Psoas muscle (tissue), 7 donors: ENCODE measurements at regions not wholly inside any gene's neighbourhood (a gene's known extent, or its start where the extent isn't known, plus 50 kb on each side); places are given as distances from the start of the nearest gene placed in this dataset.

Experiments used
- ATAC-seq, 4 donors: fragments of 200-7000 bp; cut with Tn5 transposase; one replicate each; pipeline ENCODE4 v1.9.1; 2020; ENCODE audit warnings: moderate library complexity in 3 of 4, mild to moderate bottlenecking in 2 of 4
- DNase-seq, 2 donors: peaks; one replicate each; pipeline ENCODE4 v3.0.0-alpha.2; 2020
- H3K27ac ChIP-seq: fragments of 200-600 bp; one replicate; pipeline ENCODE4 v1.8.0; 2022
- H3K27me3 ChIP-seq, 3 donors: fragments of 200-600 bp in 1 of 3; one replicate each; pipeline versions ENCODE4 v1.6.1 to v1.8.0; 2013 to 2022; ENCODE audit warnings: low read length in 2 of 3, mild to moderate bottlenecking in 2 of 3, moderate library complexity in 1 of 3; ENCODE audit not compliant: insufficient read depth in 3 of 3
- H3K36me3 ChIP-seq, 2 donors: fragments of 200-600 bp in 1 of 2; one replicate each; pipeline versions ENCODE4 v1.6.1 to v1.8.0; 2013 to 2022; ENCODE audit warnings: low read depth in 1 of 2, mild to moderate bottlenecking in 1 of 2, moderate library complexity in 1 of 2; ENCODE audit not compliant: insufficient read depth in 1 of 2
- H3K4me1 ChIP-seq: fragments of 200-600 bp; one replicate; pipeline ENCODE4 v1.8.0; 2022
- H3K4me3 ChIP-seq: fragments of 200-600 bp; one replicate; pipeline ENCODE4 v1.8.0; 2022; ENCODE audit warnings: mild to moderate bottlenecking
- H3K9me3 ChIP-seq: fragments of 200-600 bp; one replicate; pipeline ENCODE4 v1.8.0; 2022
- WGBS, 3 donors: extraction: QIAGEN DNeasy Blood & Tissue Kit; methylation state at CpG; one replicate each; pipeline versions ENCODE4 v1.1.6 to v1.1.7; 2013; 5-methylcytosine and 5-hydroxymethylcytosine counted together
- intact Hi-C, 2 donors: fragments of 100-400 bp; cut with DNase I; formaldehyde crosslinking; loops; one replicate each; pipeline versions ENCODE4 v1.11.0 to v1.14.2; 2022
- TF ChIP-seq, protein P1 (sequence below): fragments of 200-600 bp; IDR thresholded peaks from one replicate; pipeline ENCODE4 v1.8.0; 2022; ENCODE audit warnings: antibody characterized with exemption
- donor health status: healthy with polysubstance abuse.
- donor health status: DM: no; HTN: no; CAD: no; lungs with moderate emphysema.
- donor health status: Bipolar disorder and iron deficiency.
- donor health status: healthy.
- donor health status: DM: yes; HTN: yes; CAD: no.
- donor health status: DM: no; HTN: no; CAD: no.
- donor health status: DM: yes; HTN: yes; CAD: no.

DNA sequence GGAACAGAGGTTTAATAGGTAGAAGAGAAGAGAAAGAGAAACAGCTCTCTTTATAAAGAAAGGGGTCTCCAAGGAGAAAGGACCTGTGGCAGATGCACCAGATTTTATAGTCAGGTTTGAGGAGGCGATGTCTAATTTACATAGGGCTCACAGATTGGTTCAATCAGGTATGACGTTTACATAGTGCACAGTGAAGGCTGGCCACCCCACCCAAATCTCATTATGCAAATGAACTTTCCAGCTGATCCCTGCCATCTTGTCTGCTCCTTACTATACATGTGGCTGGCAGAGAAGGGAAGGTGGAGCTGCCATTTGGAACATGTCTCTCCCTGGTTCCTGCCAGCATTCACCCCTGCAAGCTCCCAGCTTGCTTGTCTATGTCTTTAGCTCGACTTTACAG, 557.8 kb downstream of the SUCLG1 start:
- Histone ChIP-seq H3K36me3 (no peaks in the 10 kb centered on the region), H3K27ac (no peak overlapping the region), H3K9me3 (no peaks in the 10 kb centered on the region), H3K4me3 (no peak overlapping the region), H3K4me1 (no peaks in the 10 kb centered on the region), H3K27me3 (no peaks in the 10 kb centered on the region)
- 59 to 68% (median 63%) methylated on average over 3 of the region's 3 CpGs for WGBS, 3 donors
- intact Hi-C loops: no loop called here
- DNase-seq: no peak
- TF ChIP-seq, protein P1, sequence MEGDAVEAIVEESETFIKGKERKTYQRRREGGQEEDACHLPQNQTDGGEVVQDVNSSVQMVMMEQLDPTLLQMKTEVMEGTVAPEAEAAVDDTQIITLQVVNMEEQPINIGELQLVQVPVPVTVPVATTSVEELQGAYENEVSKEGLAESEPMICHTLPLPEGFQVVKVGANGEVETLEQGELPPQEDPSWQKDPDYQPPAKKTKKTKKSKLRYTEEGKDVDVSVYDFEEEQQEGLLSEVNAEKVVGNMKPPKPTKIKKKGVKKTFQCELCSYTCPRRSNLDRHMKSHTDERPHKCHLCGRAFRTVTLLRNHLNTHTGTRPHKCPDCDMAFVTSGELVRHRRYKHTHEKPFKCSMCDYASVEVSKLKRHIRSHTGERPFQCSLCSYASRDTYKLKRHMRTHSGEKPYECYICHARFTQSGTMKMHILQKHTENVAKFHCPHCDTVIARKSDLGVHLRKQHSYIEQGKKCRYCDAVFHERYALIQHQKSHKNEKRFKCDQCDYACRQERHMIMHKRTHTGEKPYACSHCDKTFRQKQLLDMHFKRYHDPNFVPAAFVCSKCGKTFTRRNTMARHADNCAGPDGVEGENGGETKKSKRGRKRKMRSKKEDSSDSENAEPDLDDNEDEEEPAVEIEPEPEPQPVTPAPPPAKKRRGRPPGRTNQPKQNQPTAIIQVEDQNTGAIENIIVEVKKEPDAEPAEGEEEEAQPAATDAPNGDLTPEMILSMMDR: no peak
- no peak for ATAC-seq

DNA sequence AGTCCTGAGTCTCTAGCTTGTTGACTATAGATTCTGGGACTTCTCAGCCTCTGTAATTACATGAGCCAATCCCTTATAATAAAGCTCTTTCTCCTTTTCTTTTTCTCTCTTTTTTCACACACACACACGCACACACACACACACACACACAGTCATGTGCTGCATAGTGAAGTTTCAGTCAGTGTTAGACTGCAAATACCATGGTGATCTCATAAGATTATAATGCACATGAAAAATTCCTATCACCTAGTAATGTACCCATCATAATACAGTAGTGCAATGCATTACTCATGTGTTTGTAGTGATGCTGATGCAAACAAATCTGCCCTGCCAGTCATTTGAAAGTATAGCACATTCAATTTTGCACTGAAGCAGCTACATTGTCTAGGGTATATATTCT, 558.2 kb downstream of the SUCLG1 start:
- Histone ChIP-seq H3K4me1 (no peaks in the 10 kb centered on the region), H3K36me3 (no peaks in the 10 kb centered on the region), H3K27ac (no peak overlapping the region), H3K9me3 (no peaks in the 10 kb centered on the region), H3K27me3 (no peaks in the 10 kb centered on the region), H3K4me3 (no peak overlapping the region)
- 67 to 79% (median 74%) methylated on average over 1 of the region's 1 CpG for WGBS, 3 donors
- ATAC-seq (no peak), DNase-seq (no peak)
- intact Hi-C loops: no loop called here
- TF ChIP-seq, protein P1: no peak

DNA sequence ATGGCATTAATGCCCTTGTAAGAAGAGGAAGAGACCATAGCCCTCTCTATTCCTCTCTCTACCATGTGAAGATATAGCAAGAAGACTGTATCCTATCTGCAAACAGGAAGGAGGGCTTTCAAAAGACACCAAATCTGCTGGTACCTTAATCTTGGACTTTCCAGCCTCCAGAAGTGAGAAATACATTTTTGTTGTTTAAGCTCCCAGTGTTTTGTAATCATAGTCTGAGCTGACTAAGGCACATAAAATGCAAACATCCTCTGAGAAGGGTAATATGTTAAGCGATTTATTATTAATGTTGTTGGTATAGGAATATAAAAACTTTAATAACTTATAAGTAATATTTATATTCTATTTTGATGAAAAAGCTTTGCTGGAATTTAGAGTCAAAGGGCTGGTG, 559.8 kb downstream of the SUCLG1 start:
- TF ChIP-seq, protein P1: no peak
- H3K27me3 ChIP-seq: no peaks in the 10 kb centered on the region
- H3K4me1 ChIP-seq: no peaks in the 10 kb centered on the region
- intact Hi-C loops: no loop called here
- ATAC-seq (no peak), DNase-seq (no peak)
- no peaks in the 10 kb centered on the region for H3K9me3 ChIP-seq
- no peak overlapping the region for H3K27ac ChIP-seq
- WGBS, 3 donors: 88 to 98% (median 94%) methylated on average over 1 of the region's 1 CpG
- H3K4me3 ChIP-seq: no peak overlapping the region
- H3K36me3 ChIP-seq: no peaks in the 10 kb centered on the region

DNA sequence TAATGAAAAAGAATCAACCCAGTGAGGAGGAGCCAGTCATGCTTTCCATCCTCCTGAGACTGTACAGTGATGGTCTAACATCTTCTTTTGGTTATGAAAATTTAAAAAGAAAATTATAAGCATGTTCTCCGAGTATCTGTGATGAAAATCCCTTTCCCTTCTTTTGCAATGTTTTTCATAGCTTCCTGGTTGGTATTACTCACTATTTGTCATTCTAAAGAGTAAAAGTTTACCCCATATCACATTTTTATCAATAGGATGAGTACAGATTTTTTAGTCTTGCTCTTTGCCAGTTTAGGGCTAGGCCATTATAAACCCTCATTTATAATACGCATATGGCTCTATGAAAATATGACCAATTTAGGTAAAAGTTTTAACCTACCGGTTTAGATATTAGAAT, 564.1 kb downstream of the SUCLG1 start:
- no peaks in the 10 kb centered on the region for H3K4me1 ChIP-seq
- H3K36me3 ChIP-seq: no peaks in the 10 kb centered on the region
- TF ChIP-seq, protein P1: no peak
- no peak for DNase-seq
- no peaks in the 10 kb centered on the region for H3K27me3 ChIP-seq
- no peak overlapping the region for H3K27ac ChIP-seq
- intact Hi-C loops: no loop called here
- H3K4me3 ChIP-seq: no peak overlapping the region
- no peaks in the 10 kb centered on the region for H3K9me3 ChIP-seq
- no peak for ATAC-seq
- 89 to 91% (median 89%) methylated on average over 3 of the region's 3 CpGs for WGBS, 3 donors

DNA sequence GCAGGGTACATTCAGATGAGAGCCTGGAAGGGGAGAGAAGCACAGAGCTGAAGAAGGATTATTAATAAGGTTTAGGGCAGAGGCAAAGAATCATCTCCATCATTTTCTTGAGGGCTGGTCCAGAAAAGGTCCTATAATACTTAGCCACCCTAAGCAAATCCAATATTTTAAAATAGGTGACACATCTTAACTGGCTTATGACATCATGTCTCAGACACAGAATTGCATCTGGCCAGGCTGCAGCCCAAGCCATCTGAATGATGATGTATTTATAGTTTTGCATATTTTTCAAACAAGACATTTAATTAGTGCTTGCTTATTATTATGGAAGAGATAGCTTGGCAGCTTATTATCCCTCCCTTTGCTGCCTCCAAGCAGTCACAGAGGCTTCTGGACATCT, 571.3 kb downstream of the SUCLG1 start:
- TF ChIP-seq, protein P1: no peak
- ATAC-seq (no peak), DNase-seq (no peak)
- Histone ChIP-seq H3K27me3 (no peaks in the 10 kb centered on the region), H3K36me3 (no peaks in the 10 kb centered on the region), H3K4me1 (no peaks in the 10 kb centered on the region), H3K4me3 (no peak overlapping the region), H3K27ac (no peak overlapping the region), H3K9me3 (no peaks in the 10 kb centered on the region)
- intact Hi-C loops: no loop called here
